BJ (cell line): ENCODE measurements at regions not wholly inside any gene's neighbourhood (a gene's known extent, or its start where the extent isn't known, plus 50 kb on each side); places are given as distances from the start of the nearest gene placed in this dataset.

Experiments
- CTCF ChIA-PET: fragments of 350-600 bp; formaldehyde crosslinking; extraction: SDS; loops from one replicate; lab custom pipeline; 2021; ENCODE audit warnings: antibody characterized with exemption, inconsistent platforms; lab: Yijun Ruan, JAX
- POLR2A ChIA-PET: fragments of 300-600 bp; sonication (Branson Sonifier 250); formaldehyde crosslinking; extraction: SDS; loops from one replicate; lab custom pipeline; 2021; ENCODE audit warnings: antibody characterized with exemption; lab: Charles Lee
- DNase-seq: peaks from one replicate; pipeline ENCODE4 v3.0.0-alpha.2; 2011; ENCODE audit warnings: low read depth
- H3K27me3 ChIP-seq: 2 replicates; pipeline ENCODE4 v1.6.0; 2011; ENCODE audit warnings: low read length; ENCODE audit not compliant: control insufficient read depth, insufficient read depth
- H3K36me3 ChIP-seq: 2 replicates; pipeline ENCODE4 v1.5.1; 2011; ENCODE audit warnings: low read length; ENCODE audit not compliant: control insufficient read depth, insufficient read depth
- H3K4me3 ChIP-seq: 2 replicates; pipeline ENCODE4 v1.5.1; 2011; ENCODE audit warnings: low read depth, mild to moderate bottlenecking, control low read depth, low read length
- CTCF ChIP-seq: IDR thresholded peaks from 2 replicates; pipeline ENCODE4 v1.5.1; 2011; ENCODE audit warnings: low read depth, mild to moderate bottlenecking, control low read depth, inconsistent platforms, low read length, moderate library complexity; ENCODE audit not compliant: insufficient read depth

GRCh38 chr13:47133011-47133445 lies 236.2 kb upstream of the HTR2A start:
- POLR2A ChIA-PET, result no interaction called here
- no peaks in the 10 kb centered on the region for H3K27me3 ChIP-seq
- DNase-seq, result no peak
- TF ChIP-seq CTCF, result no peak
- no peak overlapping the region for H3K4me3 ChIP-seq
- H3K36me3 ChIP-seq, result no peaks in the 10 kb centered on the region
- CTCF ChIA-PET, result no interaction called here

GRCh38 chr13:47129461-47129860 lies 232.6 kb upstream of the HTR2A start:
- no peak overlapping the region for H3K4me3 ChIP-seq
- ChIA-PET CTCF (no interaction called here), POLR2A (no interaction called here)
- no peaks in the 10 kb centered on the region for H3K27me3 ChIP-seq
- no peaks in the 10 kb centered on the region for H3K36me3 ChIP-seq
- DNase-seq, result no peak
- TF ChIP-seq CTCF, result no peak

- ChIA-PET POLR2A (no interaction called here), CTCF (no interaction called here)
- Histone ChIP-seq H3K27me3 (no peaks in the 10 kb centered on the region), H3K36me3 (no peaks in the 10 kb centered on the region), H3K4me3 (no peak overlapping the region)
- DNase-seq, result no peak
- no peak for TF ChIP-seq CTCF
Observed at GRCh38 chr13:47126432-47126831, 229.6 kb upstream of the HTR2A start.

GRCh38 chr13:47121092-47121763 lies 224.4 kb upstream of the HTR2A start:
- Histone ChIP-seq H3K27me3 (no peaks in the 10 kb centered on the region), H3K36me3 (no peaks in the 10 kb centered on the region), H3K4me3 (no peak overlapping the region)
- ChIA-PET POLR2A (no interaction called here), CTCF (interaction anchor here (0.6 to 0.7 kb wide), 2 partner anchors 75 to 95 kb away, joined by 3 read pairs; no protein-coding TSS in a partner anchor)
- no peak for DNase-seq
- no peak for TF ChIP-seq CTCF

- POLR2A ChIA-PET, result no interaction called here
- Histone ChIP-seq H3K27me3 (no peaks in the 10 kb centered on the region), H3K36me3 (no peaks in the 10 kb centered on the region), H3K4me3 (no peak overlapping the region)
- CTCF ChIA-PET, result no interaction called here
- no peak for DNase-seq
- no peak for TF ChIP-seq CTCF
Observed at GRCh38 chr13:47120282-47120681, 223.4 kb upstream of the HTR2A start.
